CD14-positive monocyte (primary cell): ENCODE measurements at regions not wholly inside any gene's neighbourhood (a gene's known extent, or its start where the extent isn't known, plus 50 kb on each side); places are given as distances from the start of the nearest gene placed in this dataset.

Experiments used
- DNase-seq, 3 donors: peaks; one replicate each; pipeline ENCODE4 v3.0.0-alpha.2; 2011 to 2022
- H2AFZ ChIP-seq: 2 replicates; pipeline ENCODE4 v1.6.0; 2012; ENCODE audit warnings: mild to moderate bottlenecking, low read depth, low read length, inconsistent platforms; ENCODE audit not compliant: insufficient read depth, poor library complexity, severe bottlenecking
- H3K27ac ChIP-seq, 2 donors: 1 replicate in 1 of 2; 2 replicates in 1 of 2; pipeline ENCODE4 v1.5.1; 2012 to 2013; ENCODE audit warnings: low read length in 2 of 2, control low read depth in 1 of 2, inconsistent platforms in 1 of 2, low read depth in 1 of 2, mild to moderate bottlenecking in 1 of 2
- H3K27me3 ChIP-seq, 2 donors: one replicate each; pipeline versions ENCODE4 v1.6.0 to v1.6.1; 2011 to 2013; ENCODE audit warnings: low read length in 2 of 2; ENCODE audit not compliant: control insufficient read depth in 2 of 2, insufficient read depth in 2 of 2
- H3K36me3 ChIP-seq, 2 donors: replicated peaks in 1 of 2; 1 replicate in 1 of 2; 2 replicates in 1 of 2; pipeline versions ENCODE4 v1.5.1 to v1.6.1; 2012 to 2013; ENCODE audit warnings: low read length in 2 of 2, control low read depth in 1 of 2, inconsistent platforms in 1 of 2, mild to moderate bottlenecking in 1 of 2; ENCODE audit not compliant: insufficient read depth in 2 of 2, control insufficient read depth in 1 of 2
- H3K4me1 ChIP-seq, 2 donors: 1 replicate in 1 of 2; 2 replicates in 1 of 2; pipeline versions ENCODE4 v1.5.1 to v1.6.1; 2012 to 2013; ENCODE audit warnings: low read length in 2 of 2, control low read depth in 1 of 2, inconsistent platforms in 1 of 2, mild to moderate bottlenecking in 1 of 2, moderate library complexity in 1 of 2; ENCODE audit not compliant: insufficient read depth in 2 of 2, control insufficient read depth in 1 of 2
- H3K4me2 ChIP-seq: replicated peaks from 2 replicates; pipeline ENCODE3; 2012; ENCODE audit warnings: low read length, moderate library complexity, mild to moderate bottlenecking; ENCODE audit not compliant: poor library complexity, severe bottlenecking; ENCODE audit errors: extremely low read depth
- H3K4me3 ChIP-seq, 3 experiments: fragments of 200-600 bp in 1 of 3; sonication (generic) in 1 of 3; replicated peaks in 1 of 3; 1 replicate in 2 of 3; 2 replicates in 1 of 3; pipeline ENCODE4 v1.5.1; 2011 to 2013; ENCODE audit warnings: low read length in 3 of 3, mild to moderate bottlenecking in 3 of 3, control low read depth in 2 of 3, low read depth in 2 of 3, inconsistent platforms in 1 of 3, moderate library complexity in 1 of 3
- H3K79me2 ChIP-seq: 2 replicates; pipeline ENCODE4 v1.6.0; 2012; ENCODE audit warnings: mild to moderate bottlenecking, control low read depth, inconsistent platforms, low read length, moderate library complexity; ENCODE audit not compliant: insufficient read depth
- H3K9ac ChIP-seq: 2 replicates; pipeline ENCODE4 v1.6.0; 2017; ENCODE audit warnings: low read length, mild to moderate bottlenecking; ENCODE audit not compliant: insufficient read depth, poor library complexity, severe bottlenecking
- H3K9me3 ChIP-seq, 2 donors: replicated peaks in 1 of 2; 1 replicate in 1 of 2; 2 replicates in 1 of 2; pipeline versions ENCODE4 v1.5.1 to v1.6.1; 2012 to 2013; ENCODE audit warnings: low read length in 2 of 2, control low read depth in 1 of 2; ENCODE audit not compliant: control insufficient read depth in 1 of 2, insufficient read depth in 1 of 2
- H4K20me1 ChIP-seq: 2 replicates; pipeline ENCODE4 v1.6.0; 2012; ENCODE audit warnings: mild to moderate bottlenecking, low read length, control low read depth, moderate library complexity; ENCODE audit not compliant: insufficient read depth
- H3K27ac Mint-ChIP-seq, 7 donors: one replicate each; pipeline ENCODE4 v1.8.0; 2020; ENCODE audit warnings: mild to moderate bottlenecking in 7 of 7, mixed read lengths in 7 of 7, moderate library complexity in 6 of 7, inconsistent platforms in 2 of 7
- H3K27me3 Mint-ChIP-seq, 3 donors: one replicate each; pipeline ENCODE4 v1.8.0; 2021 to 2022; ENCODE audit warnings: low read depth in 3 of 3, mild to moderate bottlenecking in 3 of 3, mixed read lengths in 3 of 3, moderate library complexity in 3 of 3, inconsistent platforms in 1 of 3
- H3K36me3 Mint-ChIP-seq, 2 donors: one replicate each; pipeline ENCODE4 v1.8.0; 2020; ENCODE audit warnings: mixed read lengths in 2 of 2, inconsistent platforms in 1 of 2, mild to moderate bottlenecking in 1 of 2
- H3K4me1 Mint-ChIP-seq: one replicate; pipeline ENCODE4 v1.8.0; 2020; ENCODE audit warnings: mild to moderate bottlenecking, mixed read lengths
- H3K4me3 Mint-ChIP-seq, 2 donors: one replicate each; pipeline ENCODE4 v1.8.0; 2020; ENCODE audit warnings: mild to moderate bottlenecking in 2 of 2, mixed read lengths in 2 of 2, moderate library complexity in 1 of 2
- H3K9me3 Mint-ChIP-seq, 7 donors: one replicate each; pipeline ENCODE4 v1.8.0; 2020 to 2022; ENCODE audit warnings: mixed read lengths in 7 of 7, mild to moderate bottlenecking in 6 of 7, moderate library complexity in 6 of 7, inconsistent platforms in 2 of 7
- CTCF ChIP-seq: fragments of 200-600 bp; IDR thresholded peaks from one replicate; pipeline ENCODE4 v1.8.0; 2022; ENCODE audit warnings: antibody characterized with exemption, mild to moderate bottlenecking
- WGBS: methylation state at CpG from one replicate; pipeline ENCODE4 v1.1.5; 2013; ENCODE audit warnings: missing lambda C conversion rate; ENCODE audit not compliant: insufficient coverage; 5-methylcytosine and 5-hydroxymethylcytosine counted together
- intact Hi-C, 2 donors: fragments of 100-400 bp; cut with micrococcal nuclease; formaldehyde crosslinking; loops; one replicate each; pipeline versions ENCODE4 v1.15.0 to v1.15.1; 2023

- no peak for TF ChIP-seq CTCF
- H3K27ac Mint-ChIP-seq: no peak overlapping the region
Measured at GRCh38 chr1:219350172-219350931, 176.7 kb downstream of the LYPLAL1 start.

GRCh38 chr1:219347921-219348391, 174.3 kb downstream of the LYPLAL1 start:
- no peaks in the 10 kb centered on the region for H3K27me3 Mint-ChIP-seq
- Histone ChIP-seq H3K4me2 (no peak overlapping the region), H3K4me3 (no peak overlapping the region), H4K20me1 (no peaks in the 10 kb centered on the region), H3K27me3 (no peaks in the 10 kb centered on the region), H3K9me3 (peaks cover 17% of the 10 kb centered on the region in 2 donors), H3K9ac (no peak overlapping the region), H3K4me1 (no peaks in the 10 kb centered on the region), H3K79me2 (no peaks in the 10 kb centered on the region), H2AFZ (no peak overlapping the region), H3K36me3 (no peaks in the 10 kb centered on the region), H3K27ac (no peak overlapping the region)
- no peaks in the 10 kb centered on the region for H3K4me1 Mint-ChIP-seq
- no peaks in the 10 kb centered on the region for H3K36me3 Mint-ChIP-seq
- H3K9me3 Mint-ChIP-seq: peaks cover 15 to 20% (median 16%) of the 10 kb centered on the region in 7 donors
- 83% methylated on average over 5 of the region's 5 CpGs for WGBS
- intact Hi-C loops: no loop called here
- no peak overlapping the region for H3K4me3 Mint-ChIP-seq
- H3K27ac Mint-ChIP-seq: no peak overlapping the region
- no peak for DNase-seq
- TF ChIP-seq CTCF: no peak

More at GRCh38 chr1:219350172-219350931, 176.7 kb downstream of the LYPLAL1 start:
- Mint-ChIP-seq H3K4me3 (no peak overlapping the region), H3K9me3 (peaks cover 11 to 17% (median 14%) of the 10 kb centered on the region in 7 donors), H3K27me3 (no peaks in the 10 kb centered on the region), H3K4me1 (no peaks in the 10 kb centered on the region), H3K36me3 (no peaks in the 10 kb centered on the region)
- no CpG with 5 or more reads among the region's 5 CpGs for WGBS
- H3K27ac ChIP-seq: no peak overlapping the region
- no peaks in the 10 kb centered on the region for H4K20me1 ChIP-seq
- H3K4me2 ChIP-seq: no peak overlapping the region
- no peak for DNase-seq
- no peak overlapping the region for H3K9ac ChIP-seq
- intact Hi-C loops: no loop called here
- no peak overlapping the region for H2AFZ ChIP-seq
- no peaks in the 10 kb centered on the region for H3K36me3 ChIP-seq
- no peaks in the 10 kb centered on the region for H3K27me3 ChIP-seq
- no peak overlapping the region for H3K4me3 ChIP-seq
- peaks cover 17 to 21% of the 10 kb centered on the region in 2 donors for H3K9me3 ChIP-seq
- H3K4me1 ChIP-seq: no peaks in the 10 kb centered on the region
- H3K79me2 ChIP-seq: no peaks in the 10 kb centered on the region
